Heart right ventricle (tissue), 16 donors: ENCODE measurements at regions not wholly inside any gene's neighbourhood (a gene's known extent, or its start where the extent isn't known, plus 50 kb on each side); places are given as distances from the start of the nearest gene placed in this dataset.

Source experiments
- ATAC-seq, 8 donors: fragments of 200-7000 bp; cut with Tn5 transposase; one replicate each; pipeline ENCODE4 v1.9.1; 2020; ENCODE audit warnings: mild to moderate bottlenecking in 8 of 8, moderate library complexity in 8 of 8, moderate number of reproducible peaks in 1 of 8
- DNase-seq, 2 donors: peaks; one replicate each; pipeline ENCODE4 v3.0.0-alpha.2; 2020
- H3K27ac ChIP-seq, 10 donors: fragments of 200-600 bp; sonication (generic) in 2 of 10; one replicate each; pipeline versions ENCODE4 v1.5.0 to v1.8.0; 2020 to 2022; ENCODE audit warnings: mild to moderate bottlenecking in 3 of 10
- H3K27me3 ChIP-seq, 7 donors: fragments of 200-600 bp; one replicate each; pipeline ENCODE4 v1.8.0; 2021 to 2022; ENCODE audit warnings: mild to moderate bottlenecking in 2 of 7
- H3K36me3 ChIP-seq, 9 donors: fragments of 200-600 bp; sonication (generic) in 1 of 9; one replicate each; pipeline versions ENCODE4 v1.5.0 to v1.8.0; 2020 to 2022; ENCODE audit warnings: mild to moderate bottlenecking in 2 of 9
- H3K4me1 ChIP-seq, 9 donors: fragments of 200-600 bp; sonication (generic) in 1 of 9; one replicate each; pipeline versions ENCODE4 v1.5.0 to v1.8.0; 2020 to 2022; ENCODE audit warnings: mild to moderate bottlenecking in 4 of 9
- H3K4me3 ChIP-seq, 10 donors: fragments of 200-600 bp; sonication (generic) in 2 of 10; one replicate each; pipeline versions ENCODE4 v1.5.0 to v1.8.0; 2020 to 2022; ENCODE audit warnings: mild to moderate bottlenecking in 7 of 10, moderate library complexity in 2 of 10
- H3K9me3 ChIP-seq, 11 donors: fragments of 200-600 bp in 10 of 11; sonication (generic) in 2 of 11; one replicate each; pipeline versions ENCODE4 v1.5.0 to v1.8.0; 2013 to 2022; ENCODE audit warnings: mild to moderate bottlenecking in 2 of 11, control low read depth in 1 of 11, moderate library complexity in 1 of 11
- CTCF ChIP-seq, 9 donors: fragments of 200-600 bp; sonication (generic) in 2 of 9; IDR thresholded peaks; one replicate each; pipeline versions ENCODE4 v1.5.0 to v1.8.0; 2021 to 2022; ENCODE audit warnings: antibody characterized with exemption in 9 of 9, mild to moderate bottlenecking in 5 of 9, moderate library complexity in 1 of 9
- WGBS, 2 donors: extraction: QIAGEN DNeasy Blood & Tissue Kit; methylation state at CpG; one replicate each; pipeline ENCODE4 v1.1.7; 2013; ENCODE audit warnings: inconsistent platforms in 1 of 2; 5-methylcytosine and 5-hydroxymethylcytosine counted together
- intact Hi-C, 10 donors: fragments of 100-400 bp; cut with DNase I; formaldehyde crosslinking; loops; one replicate each; pipeline versions ENCODE4 v1.11.1 to v1.14.2; 2022
- donor health status: Arrhythmogenic right ventricular cardiomyopathy.
- donor health status: ischemic (EF 13 %, LVEDD 7.1; RV severe dilation, severe dysfunction).
- donor health status: healthy with polysubstance abuse.
- donor health status: DM: no; HTN: yes; CAD: no.
- donor health status: DM: no; HTN: no; CAD: no.
- donor health status: ischemic (EF 25% LVEDD 6.9; RV normal size, moderate dysfunction).
- donor health status: ischemic (EF 25% LVEDD 5.7; RV mildly dilated, moderate dysfunction).
- donor health status: healthy.
- donor health status: DM: yes; HTN: yes; CAD: no.
- donor health status: Ischemic cardiomyopathy.
- donor health status: ischemic (EF 35%, LVEDD 5.7; RV mildly dilated, moderate dysfunction).
- donor health status: nonischemic (EF 11% LVEDD 7.7; RV severe dilation, severe dysfunction).
- donor health status: DM: yes; HTN: yes; CAD: no.
- donor health status: PGD.
- donor health status: ischemic (EF 29% LVEDD 5.4; RV normal size, mild dysfunction).
- donor health status: nonischemic (EF 23%, LVEDD 6.1; RV moderate dilation, normal function).

GRCh38 chr1:38508232-38508631 lies 351.3 kb downstream of the RRAGC start:
- no peak overlapping the region for H3K4me3 ChIP-seq
- ATAC-seq (no peak), DNase-seq (no peak)
- intact Hi-C loops = no loop called here
- peaks cover 0 to 18% (median 0%) of the 10 kb centered on the region in 9 donors for H3K4me1 ChIP-seq
- no peak overlapping the region for H3K27ac ChIP-seq
- no peak for TF ChIP-seq CTCF (IDR thresholded peaks at IDR 0.05)
- 38 to 42% methylated on average over 6 of the region's 6 CpGs for WGBS, 2 donors
- peaks cover 0 to 82% (median 47%) of the 10 kb centered on the region in 7 donors for H3K27me3 ChIP-seq
- H3K36me3 ChIP-seq = no peaks in the 10 kb centered on the region
- H3K9me3 ChIP-seq = no peaks in the 10 kb centered on the region

- H3K27ac ChIP-seq = no peak overlapping the region
- 65 to 68% methylated on average over 6 of the region's 6 CpGs for WGBS, 2 donors
- peaks cover 0 to 14% (median 0%) of the 10 kb centered on the region in 9 donors for H3K4me1 ChIP-seq
- no peaks in the 10 kb centered on the region for H3K9me3 ChIP-seq
- H3K4me3 ChIP-seq = no peak overlapping the region
- intact Hi-C loops = no loop called here
- ATAC-seq (no peak), DNase-seq (no peak)
- no peaks in the 10 kb centered on the region for H3K36me3 ChIP-seq
- no peak for TF ChIP-seq CTCF (IDR thresholded peaks at IDR 0.05)
- peaks cover 0 to 83% (median 52%) of the 10 kb centered on the region in 7 donors for H3K27me3 ChIP-seq
These were observed 352.0 kb downstream of the RRAGC start for GRCh38 chr1:38507563-38507962.

- intact Hi-C loops = no loop called here
- DNase-seq (no peak), ATAC-seq (no peak)
- H3K4me1 ChIP-seq = peaks cover 0 to 13% (median 0%) of the 10 kb centered on the region in 9 donors
- H3K27me3 ChIP-seq = peaks cover 0 to 68% (median 40%) of the 10 kb centered on the region in 7 donors
- TF ChIP-seq CTCF (IDR thresholded peaks at IDR 0.05) = no peak
- H3K27ac ChIP-seq = no peak overlapping the region
- 38 to 48% methylated on average over 8 of the region's 8 CpGs for WGBS, 2 donors
- no peak overlapping the region for H3K4me3 ChIP-seq
- H3K9me3 ChIP-seq = no peaks in the 10 kb centered on the region
- no peaks in the 10 kb centered on the region for H3K36me3 ChIP-seq
These were observed 353.6 kb downstream of the RRAGC start for GRCh38 chr1:38505944-38506343.

GRCh38 chr1:38502758-38503157 lies 356.8 kb downstream of the RRAGC start:
- Histone ChIP-seq H3K4me1 (peaks cover 0 to 4% (median 0%) of the 10 kb centered on the region in 9 donors), H3K36me3 (no peaks in the 10 kb centered on the region), H3K9me3 (no peaks in the 10 kb centered on the region), H3K27ac (no peak overlapping the region), H3K27me3 (peaks cover 0 to 70% (median 26%) of the 10 kb centered on the region in 7 donors), H3K4me3 (no peak overlapping the region)
- ATAC-seq = no peak
- intact Hi-C loops = no loop called here
- DNase-seq = no peak
- 34 to 38% methylated on average over 4 of the region's 4 CpGs for WGBS, 2 donors
- no peak for TF ChIP-seq CTCF (IDR thresholded peaks at IDR 0.05)
